Fibroblast of villous mesenchyme (primary cell): ENCODE measurements at regions not wholly inside any gene's neighbourhood (a gene's known extent, or its start where the extent isn't known, plus 50 kb on each side); places are given as distances from the start of the nearest gene placed in this dataset.
A peak's percentile ranks its signal among the peaks of the same experiment; 100 is the strongest.

Experiments
- DNase-seq: peaks from one replicate; pipeline ENCODE4 v3.0.0-alpha.2; 2010; ENCODE audit warnings: low read depth
- H3K4me3 ChIP-seq: 2 replicates; pipeline ENCODE4 v1.5.1; 2011; ENCODE audit warnings: low read depth, mild to moderate bottlenecking, low read length
- CTCF ChIP-seq: IDR thresholded peaks from 2 replicates; pipeline ENCODE4 v1.5.1; 2012; ENCODE audit warnings: low read depth, mild to moderate bottlenecking, low read length; ENCODE audit not compliant: insufficient read depth

GRCh38 chr2:29995241-29995640 is 73.9 kb upstream of the ALK start:
- no peak for DNase-seq
- TF ChIP-seq CTCF, result no peak
- H3K4me3 ChIP-seq, result no peak overlapping the region

- H3K4me3 ChIP-seq, result no peak overlapping the region
- no peak for DNase-seq
- no peak for TF ChIP-seq CTCF
Observed at GRCh38 chr2:30003128-30003527, 81.7 kb upstream of the ALK start.

GRCh38 chr2:30022444-30023071 is 101.2 kb upstream of the ALK start:
- no peak overlapping the region for H3K4me3 ChIP-seq
- DNase-seq, result no peak
- TF ChIP-seq CTCF, result no peak

GRCh38 chr2:30024281-30024680 is 102.9 kb upstream of the ALK start:
- DNase-seq, result no peak
- no peak for TF ChIP-seq CTCF
- H3K4me3 ChIP-seq, result no peak overlapping the region

GRCh38 chr2:30026091-30027055 is 105.0 kb upstream of the ALK start:
- peak; percentile 36 for DNase-seq
- TF ChIP-seq CTCF, result peak; percentile 64
- no peak overlapping the region for H3K4me3 ChIP-seq

- no peak for DNase-seq
- no peak overlapping the region for H3K4me3 ChIP-seq
- no peak for TF ChIP-seq CTCF
Observed at GRCh38 chr2:30029804-30030203, 108.4 kb upstream of the ALK start.
